GM19455 (cell line): ENCODE measurements at regions not wholly inside any gene's neighbourhood (a gene's known extent, or its start where the extent isn't known, plus 50 kb on each side); places are given as distances from the start of the nearest gene placed in this dataset.
"Not testable (repeated sequence)": the region's sequence is repeated elsewhere in the genome, so short reads cannot be mapped to it uniquely, and the experiment has no call there.

Experiments used
- ATAC-seq: cut with Tn5 transposase; IDR thresholded peaks from one replicate; pipeline ENCODE4 v1.9.1; 2021; ENCODE audit not compliant: unreplicated experiment

GRCh38 chr2:150681120-150681804, 193.8 kb upstream of the RND3 start:
- ATAC-seq, result no peak

GRCh38 chr2:150679456-150680120, 192.1 kb upstream of the RND3 start:
- no peak for ATAC-seq

- no peak for ATAC-seq
These were observed 190.1 kb upstream of the RND3 start for GRCh38 chr2:150677551-150677950.

- no peak for ATAC-seq
These were observed 189.4 kb upstream of the RND3 start for GRCh38 chr2:150676747-150677383.

GRCh38 chr2:150675807-150676206, 188.3 kb upstream of the RND3 start:
- ATAC-seq, result no peak

- ATAC-seq, result no peak
These were observed 186.8 kb upstream of the RND3 start for GRCh38 chr2:150674283-150674682.

- ATAC-seq, result no peak
These were observed 184.8 kb upstream of the RND3 start for GRCh38 chr2:150672311-150672710.

DNA sequence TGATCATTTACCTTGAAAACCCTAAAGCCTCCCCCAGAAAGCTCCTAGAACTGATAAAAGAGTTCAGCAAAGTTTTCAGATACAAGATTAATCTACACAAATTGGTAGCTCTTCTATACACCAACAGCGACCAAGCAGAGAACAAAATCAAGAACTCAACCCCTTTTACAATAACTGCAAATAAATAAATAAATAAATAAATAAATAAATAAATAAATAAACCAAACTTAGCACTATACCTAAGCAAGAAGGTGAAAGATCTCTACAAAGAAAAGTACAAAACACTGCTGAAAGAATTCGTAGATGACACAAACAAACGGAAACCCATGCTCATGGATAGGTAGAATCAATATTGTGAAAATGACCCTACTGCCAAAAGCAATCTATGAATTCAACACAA, 182.0 kb upstream of the RND3 start:
- ATAC-seq, result no peak

- ATAC-seq, result not testable (repeated sequence)
These were observed 179.6 kb upstream of the RND3 start for GRCh38 chr2:150667039-150667438.

DNA sequence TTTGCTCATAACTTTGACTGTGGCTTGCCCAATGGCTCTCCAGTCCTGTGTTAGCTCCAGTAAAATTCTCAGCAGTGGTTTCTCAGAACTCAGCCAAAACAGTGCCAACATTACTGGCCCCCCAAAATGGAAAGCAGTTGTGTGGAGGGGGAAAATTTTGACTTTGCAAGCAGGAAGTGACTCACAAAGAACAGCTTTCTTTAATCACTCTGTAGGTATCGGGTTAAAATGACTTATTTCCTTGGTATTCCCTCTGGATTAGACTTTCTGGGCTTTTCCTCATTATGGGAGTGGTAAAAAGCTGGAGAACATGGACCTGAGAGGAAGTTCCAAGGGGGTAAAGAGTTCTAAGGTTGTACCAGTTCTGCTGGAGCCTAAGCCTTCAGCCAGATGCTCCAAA, 175.7 kb upstream of the RND3 start:
- ATAC-seq, result no peak

- ATAC-seq, result no peak
These were observed 168.5 kb upstream of the RND3 start for GRCh38 chr2:150656002-150656401.

- ATAC-seq, result no peak
These were observed 165.9 kb upstream of the RND3 start for GRCh38 chr2:150653351-150653750.

GRCh38 chr2:150647943-150648342, 160.5 kb upstream of the RND3 start:
- no peak for ATAC-seq

GRCh38 chr2:150646746-150647145, 159.3 kb upstream of the RND3 start:
- no peak for ATAC-seq

DNA sequence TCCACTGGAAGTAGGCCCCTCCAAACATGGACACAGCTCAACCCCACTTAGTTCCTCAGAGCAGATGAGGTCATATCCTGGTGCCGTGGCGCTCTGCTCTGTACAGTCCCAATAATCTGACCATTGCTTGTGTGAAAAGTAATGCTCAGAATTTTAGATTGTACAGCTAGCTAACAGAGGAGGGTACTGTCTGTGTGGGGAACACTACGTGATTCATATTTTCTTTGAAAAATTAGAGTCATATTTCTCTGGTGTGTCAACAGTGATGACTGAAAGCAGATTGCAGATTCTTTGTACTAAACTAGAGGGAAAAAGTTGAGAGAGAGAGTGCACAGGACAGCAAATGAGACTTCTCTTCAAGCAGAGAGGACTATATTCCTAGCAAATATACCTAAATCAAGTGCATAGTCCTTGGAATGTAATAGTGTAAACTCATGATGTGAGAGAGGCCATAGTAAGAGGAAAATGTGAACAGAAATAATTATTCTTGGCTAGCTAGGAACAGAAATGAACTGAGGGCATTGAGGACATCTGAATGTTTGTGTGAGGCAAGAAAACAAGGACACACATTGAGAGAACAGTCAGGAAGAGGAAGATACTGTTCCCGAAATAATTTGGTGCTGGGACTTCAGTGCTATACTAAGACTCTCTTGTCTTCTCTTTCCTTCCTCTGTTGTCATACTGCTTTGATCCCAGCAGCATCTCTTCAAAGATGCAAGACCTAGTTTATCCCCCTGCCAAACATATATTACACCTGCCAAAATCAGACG, 157.0 kb upstream of the RND3 start:
- no peak for ATAC-seq

GRCh38 chr2:150643114-150643725, 155.8 kb upstream of the RND3 start:
- no peak for ATAC-seq

DNA sequence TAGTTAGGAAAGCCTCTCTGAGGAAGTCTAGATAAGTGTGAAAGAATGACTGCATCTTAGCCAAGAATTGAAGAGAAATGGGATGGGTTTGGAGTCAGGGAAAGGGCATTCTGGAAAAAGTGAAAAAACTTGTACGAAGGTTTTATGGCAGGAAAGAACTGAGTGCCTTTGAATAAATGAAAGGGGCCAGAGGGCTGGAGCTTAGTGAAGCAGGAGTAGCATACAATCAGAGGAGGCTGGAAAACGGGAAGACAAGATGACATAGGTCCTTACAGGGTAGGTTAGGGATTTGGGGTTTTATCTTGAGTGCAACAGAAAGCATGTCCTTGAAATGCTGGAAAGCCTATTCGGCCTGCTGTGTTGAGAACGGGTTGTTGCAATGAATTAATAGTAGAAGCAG, 152.6 kb upstream of the RND3 start:
- ATAC-seq, result no peak

DNA sequence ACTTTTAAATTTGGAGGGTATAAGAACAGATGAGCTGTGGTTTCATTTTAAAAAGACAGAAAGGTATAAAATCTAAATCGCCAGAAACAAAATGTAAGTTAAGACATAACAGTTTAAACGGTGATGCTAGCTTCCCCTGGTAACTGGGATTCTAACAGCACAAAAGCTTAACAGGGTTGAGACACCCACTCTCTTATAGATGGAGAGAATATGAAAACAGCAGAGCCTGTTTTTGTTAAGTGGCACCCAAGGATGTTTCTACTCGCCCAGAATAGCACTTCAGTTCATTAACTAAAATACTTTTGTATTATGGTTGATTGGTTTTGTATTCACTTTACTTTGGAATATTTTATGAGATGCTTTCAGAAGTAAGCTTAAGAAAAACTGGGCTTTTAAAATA, 151.9 kb upstream of the RND3 start:
- no peak for ATAC-seq

- ATAC-seq, result no peak
These were observed 143.9 kb upstream of the RND3 start for GRCh38 chr2:150631236-150631821.

GRCh38 chr2:150630587-150631235, 143.2 kb upstream of the RND3 start:
- no peak for ATAC-seq
